Breast epithelium (tissue), 3 donors: ENCODE measurements at regions not wholly inside any gene's neighbourhood (a gene's known extent, or its start where the extent isn't known, plus 50 kb on each side); places are given as distances from the start of the nearest gene placed in this dataset.

Experiments
- POLR2A ChIP-seq: fragments of 450-650 bp; IDR thresholded peaks from one replicate; pipeline ENCODE4 v1.6.1; 2016; ENCODE audit warnings: antibody characterized with exemption, mild to moderate bottlenecking, moderate library complexity
- POLR2AphosphoS5 ChIP-seq, 3 donors: sonication (generic); formaldehyde crosslinking; IDR thresholded peaks; one replicate each; pipeline ENCODE4 v1.6.1; 2017; ENCODE audit warnings: antibody characterized with exemption in 3 of 3
- TF ChIP-seq, protein P1 (sequence below), 3 donors: fragments of 450-650 bp; IDR thresholded peaks; one replicate each; pipeline ENCODE4 v1.5.1; 2016 to 2017; ENCODE audit warnings: antibody characterized with exemption in 3 of 3, mild to moderate bottlenecking in 3 of 3, moderate library complexity in 3 of 3

GRCh38 chr14:51545396-51545795 lies 106.3 kb upstream of the FRMD6 start:
- TF ChIP-seq POLR2A (no peak), POLR2AphosphoS5 (IDR thresholded peaks at IDR 0.05) (no peak)
- TF ChIP-seq, protein P1, sequence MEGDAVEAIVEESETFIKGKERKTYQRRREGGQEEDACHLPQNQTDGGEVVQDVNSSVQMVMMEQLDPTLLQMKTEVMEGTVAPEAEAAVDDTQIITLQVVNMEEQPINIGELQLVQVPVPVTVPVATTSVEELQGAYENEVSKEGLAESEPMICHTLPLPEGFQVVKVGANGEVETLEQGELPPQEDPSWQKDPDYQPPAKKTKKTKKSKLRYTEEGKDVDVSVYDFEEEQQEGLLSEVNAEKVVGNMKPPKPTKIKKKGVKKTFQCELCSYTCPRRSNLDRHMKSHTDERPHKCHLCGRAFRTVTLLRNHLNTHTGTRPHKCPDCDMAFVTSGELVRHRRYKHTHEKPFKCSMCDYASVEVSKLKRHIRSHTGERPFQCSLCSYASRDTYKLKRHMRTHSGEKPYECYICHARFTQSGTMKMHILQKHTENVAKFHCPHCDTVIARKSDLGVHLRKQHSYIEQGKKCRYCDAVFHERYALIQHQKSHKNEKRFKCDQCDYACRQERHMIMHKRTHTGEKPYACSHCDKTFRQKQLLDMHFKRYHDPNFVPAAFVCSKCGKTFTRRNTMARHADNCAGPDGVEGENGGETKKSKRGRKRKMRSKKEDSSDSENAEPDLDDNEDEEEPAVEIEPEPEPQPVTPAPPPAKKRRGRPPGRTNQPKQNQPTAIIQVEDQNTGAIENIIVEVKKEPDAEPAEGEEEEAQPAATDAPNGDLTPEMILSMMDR (IDR thresholded peaks at IDR 0.05) = no peak
